ENCODE measurements at regions not wholly inside any gene's neighbourhood (a gene's known extent, or its start where the extent isn't known, plus 50 kb on each side); places are given as distances from the start of the nearest gene placed in this dataset.

DNA sequence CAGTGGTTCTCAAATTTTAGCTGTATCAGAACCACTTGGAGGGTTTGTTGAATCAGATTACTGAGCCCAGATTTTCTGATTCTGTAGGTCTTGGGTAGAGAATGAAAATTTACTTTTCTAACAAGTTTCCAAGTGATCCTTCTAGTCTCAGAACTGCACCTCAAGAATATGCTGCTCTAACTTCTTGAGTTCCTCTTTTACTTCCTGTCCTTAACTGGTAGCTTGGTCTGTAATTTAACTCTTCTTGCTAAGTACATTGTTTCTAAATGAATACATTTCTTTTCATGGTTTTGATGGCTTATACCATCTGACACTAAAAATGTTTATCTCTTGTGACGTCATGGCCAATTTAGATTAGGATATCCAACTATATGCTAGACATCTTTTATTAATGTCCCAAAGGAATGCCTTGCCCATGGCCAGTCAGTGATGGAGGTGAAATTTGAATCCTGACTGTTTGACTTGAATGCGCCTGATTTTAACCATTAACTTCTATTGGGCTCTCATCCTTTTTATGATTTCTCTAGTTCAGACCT is 262.6 kb upstream of the NAALADL2 start:
- H3K27ac ChIP-seq (ENCODE audit: low read depth, low read length) = no peak overlapping the region
- WGBS, 3 donors = 38 to 76% (median 51%) methylated on average over 2 of the region's 2 CpGs

DNA sequence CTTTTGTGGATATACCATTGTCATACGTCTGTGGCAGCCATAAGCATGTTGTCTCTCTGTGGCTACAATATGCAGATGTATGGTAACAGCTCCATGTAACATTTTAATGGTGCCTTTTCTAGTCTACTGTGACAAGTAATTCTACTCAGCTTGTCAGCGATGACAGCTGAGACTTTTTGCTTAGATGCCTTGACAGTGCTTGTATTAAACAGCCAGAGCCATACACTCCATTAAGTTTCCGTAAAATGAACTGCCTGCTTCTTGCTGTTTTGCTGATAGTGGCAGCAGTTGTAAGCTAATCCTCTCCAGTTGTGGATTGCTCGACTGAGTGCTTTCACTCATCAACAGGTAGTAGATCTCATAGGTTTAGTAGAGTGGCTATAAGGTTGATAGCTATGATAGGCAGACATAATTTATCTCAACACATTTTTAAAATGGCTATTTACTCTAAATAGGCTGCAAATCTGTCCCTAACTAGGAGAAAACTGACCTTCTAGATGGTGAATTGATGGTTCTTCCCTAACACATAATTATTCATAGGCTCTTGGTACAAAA is 260.2 kb upstream of the NAALADL2 start:
- no peak overlapping the region for H3K27ac ChIP-seq (ENCODE audit: low read depth, low read length)
- WGBS, 3 donors = 65 to 86% (median 86%) methylated on average over 4 of the region's 4 CpGs

DNA sequence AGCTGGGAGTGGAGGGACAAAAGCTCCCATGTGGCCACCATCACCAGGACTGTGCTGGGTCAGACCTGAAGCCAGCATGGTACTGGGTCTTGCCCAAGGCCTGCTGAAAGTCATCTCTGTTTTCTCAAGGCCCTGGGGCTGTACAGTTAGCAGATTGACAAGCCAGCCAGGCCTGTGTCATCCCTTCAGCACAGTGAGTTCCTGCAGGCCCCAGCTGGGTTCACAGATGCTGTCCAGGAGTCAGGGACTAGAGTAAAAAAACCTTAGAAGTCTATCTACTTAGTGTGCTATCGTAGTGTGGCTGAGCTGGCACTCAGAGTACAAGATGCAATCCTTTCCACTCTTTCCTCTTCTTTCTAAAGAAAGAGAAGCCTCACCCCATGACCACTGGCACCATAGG is 246.0 kb upstream of the NAALADL2 start:
- no peak overlapping the region for H3K27ac ChIP-seq (ENCODE audit: low read depth, low read length)
- 80 to 93% (median 90%) methylated on average over 1 of the region's 1 CpG for WGBS, 3 donors

DNA sequence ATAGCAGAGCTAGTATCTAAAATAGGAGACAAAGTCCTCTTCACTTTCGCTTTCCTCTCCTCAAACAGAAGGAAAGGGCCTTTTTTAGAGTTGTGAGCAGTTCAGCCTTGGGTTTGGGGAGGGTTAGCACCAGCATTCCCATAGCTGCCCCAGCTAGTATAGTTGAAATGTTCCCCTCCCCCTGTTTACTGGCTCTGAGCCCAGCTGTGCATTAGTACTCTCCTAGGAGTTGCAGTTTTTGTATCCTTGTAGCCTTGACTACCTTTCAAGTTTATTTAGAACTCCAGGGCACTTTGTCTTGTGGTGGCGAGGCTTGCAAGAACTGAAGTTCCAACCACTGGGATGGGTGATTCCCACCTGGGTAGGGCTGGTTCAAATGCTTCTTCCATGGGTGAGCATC is 245.1 kb upstream of the NAALADL2 start:
- WGBS, 3 donors = 70 to 84% (median 73%) methylated on average over 2 of the region's 2 CpGs
- no peak overlapping the region for H3K27ac ChIP-seq (ENCODE audit: low read depth, low read length)

DNA sequence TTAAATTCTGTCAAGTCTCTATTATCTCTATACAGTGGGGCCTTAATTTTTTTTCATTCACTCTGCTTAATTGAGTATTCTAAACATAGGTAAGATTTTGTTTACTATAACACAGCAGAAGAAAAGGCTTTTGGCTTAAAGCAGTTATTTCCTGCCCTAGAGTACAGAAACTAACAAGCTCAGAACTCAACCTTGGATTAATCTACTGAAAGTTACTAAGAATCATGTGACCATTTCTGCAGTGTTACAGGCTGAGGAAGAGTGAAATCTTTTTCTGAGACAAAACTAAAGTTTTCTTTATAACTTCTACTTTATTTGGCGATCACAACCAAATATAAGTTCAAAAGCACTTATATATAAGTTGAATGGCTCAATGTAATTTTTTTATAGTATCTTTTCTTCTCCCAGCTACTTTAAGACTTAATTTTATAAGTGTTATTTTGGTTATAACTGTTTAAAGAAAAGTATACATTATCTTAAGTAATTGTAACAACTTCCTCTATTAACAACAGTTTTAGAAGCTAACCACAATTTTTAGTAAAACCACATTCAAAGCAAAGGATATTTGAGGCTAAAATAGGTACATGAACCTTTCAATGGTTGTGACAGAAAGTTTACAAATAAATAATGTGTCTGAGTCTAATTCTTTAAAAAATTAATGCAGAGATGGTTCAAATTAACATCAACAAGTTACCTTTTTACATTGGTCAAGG is 240.6 kb upstream of the NAALADL2 start:
- 55 to 87% (median 82%) methylated on average over 1 of the region's 1 CpG for WGBS, 3 donors
- H3K27ac ChIP-seq (ENCODE audit: low read depth, low read length) = no peak overlapping the region

DNA sequence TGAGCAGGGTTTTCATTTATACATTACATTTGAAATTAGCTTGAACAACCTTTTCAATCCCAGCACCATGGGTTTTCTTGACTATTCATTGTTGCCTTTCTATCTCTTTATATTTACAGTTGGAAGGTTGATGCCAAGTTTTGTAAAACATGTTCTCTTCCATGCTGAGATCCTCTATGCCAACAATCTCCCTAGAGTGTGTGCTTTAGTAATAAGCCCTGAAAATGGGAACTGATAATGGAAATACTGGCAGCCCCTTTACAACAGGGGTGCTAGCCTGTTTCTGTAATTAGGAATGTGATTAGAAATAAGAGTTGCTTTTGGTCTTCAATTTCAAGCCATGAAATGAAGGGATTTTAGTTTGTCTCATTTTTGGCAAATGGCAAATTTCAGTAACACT is 239.9 kb upstream of the NAALADL2 start:
- no peak overlapping the region for H3K27ac ChIP-seq (ENCODE audit: low read depth, low read length)

DNA sequence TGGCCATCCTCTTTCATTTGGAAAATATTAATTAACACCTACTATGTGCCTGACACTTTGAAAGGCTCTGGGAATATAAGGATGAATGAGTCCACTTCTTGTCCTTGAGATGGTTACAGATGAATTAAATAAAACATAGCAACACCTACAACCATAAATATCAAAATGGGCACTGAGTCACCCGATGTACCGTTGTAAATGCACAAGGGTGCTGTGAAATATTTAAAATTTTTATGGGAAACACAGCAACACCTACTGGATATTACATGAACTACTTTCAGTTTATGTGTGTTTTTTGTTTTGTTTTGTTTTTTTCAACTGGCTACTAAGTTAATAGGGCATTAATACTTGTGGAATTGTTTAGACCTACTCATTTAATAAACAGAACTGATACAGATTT is 239.0 kb upstream of the NAALADL2 start:
- H3K27ac ChIP-seq (ENCODE audit: low read depth, low read length) = no peak overlapping the region
- 56 to 61% (median 59%) methylated on average over 2 of the region's 2 CpGs for WGBS, 3 donors

DNA sequence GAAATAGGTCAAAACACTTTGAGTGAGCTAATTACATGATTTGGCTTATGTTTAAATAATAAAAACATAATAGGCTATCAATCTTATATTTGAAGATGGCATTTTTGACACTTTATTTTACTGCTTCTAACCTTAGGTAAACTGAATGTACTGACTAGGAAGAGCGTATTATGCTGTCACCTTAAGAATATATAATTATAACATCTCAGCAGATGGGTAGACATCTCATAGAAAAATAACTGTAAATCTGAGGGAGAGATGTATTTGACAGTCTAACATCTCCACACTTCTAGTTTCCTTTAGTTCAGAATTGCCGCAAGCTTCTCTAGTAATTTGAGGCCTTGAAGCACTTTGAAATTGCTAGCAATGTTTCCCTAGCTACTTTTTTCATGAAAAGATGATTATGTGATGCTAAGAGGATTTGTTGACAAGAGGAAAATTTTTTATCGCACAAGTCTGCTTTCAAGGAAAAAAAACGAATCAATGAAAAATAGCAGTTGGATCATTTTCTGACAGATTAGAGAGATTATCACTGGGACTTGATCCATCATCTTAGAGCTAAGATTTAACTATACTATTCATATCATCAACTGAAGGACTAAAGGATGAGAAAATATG is 238.2 kb upstream of the NAALADL2 start:
- WGBS, 3 donors = 82 to 87% (median 84%) methylated on average over 4 of the region's 4 CpGs
- H3K27ac ChIP-seq (ENCODE audit: low read depth, low read length) = no peak overlapping the region

DNA sequence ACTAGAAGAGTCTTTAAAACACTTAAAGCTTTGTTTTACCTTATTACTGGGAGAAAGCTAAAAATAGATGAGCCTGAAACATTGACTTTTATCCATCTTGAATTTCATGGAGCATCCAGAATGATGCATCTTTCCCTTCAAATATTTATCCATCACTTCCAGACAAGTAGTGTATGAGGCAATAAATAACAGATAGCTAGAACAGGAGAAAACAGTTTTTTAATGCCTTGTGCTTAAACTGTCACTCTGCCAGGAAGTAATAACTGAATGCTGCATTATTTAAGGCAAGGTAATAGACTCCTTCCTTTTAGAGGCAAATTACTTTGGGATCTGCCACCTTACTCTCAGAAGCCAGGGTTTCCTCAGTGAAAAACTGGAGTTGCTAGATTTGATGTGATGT is 225.8 kb upstream of the NAALADL2 start:
- no peak overlapping the region for H3K27ac ChIP-seq (ENCODE audit: low read depth, low read length)

DNA sequence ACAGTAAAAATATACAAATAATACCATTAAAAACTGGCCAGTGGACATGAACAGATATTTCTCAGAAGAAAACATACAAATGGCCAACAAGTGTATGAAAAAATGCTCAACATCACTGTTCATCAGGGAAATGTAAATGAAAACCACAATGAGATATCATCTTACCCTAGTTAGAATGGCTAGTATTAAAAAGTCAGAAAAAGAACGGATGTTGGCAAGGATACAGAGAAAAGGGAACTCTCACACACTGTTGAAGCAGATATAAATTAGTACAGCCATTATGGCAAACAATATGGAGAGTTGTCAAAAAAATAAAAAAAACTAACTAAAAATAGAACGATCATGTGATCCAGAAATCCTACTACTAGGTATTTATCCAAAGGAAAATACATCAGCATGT is 222.7 kb upstream of the NAALADL2 start:
- H3K27ac ChIP-seq (ENCODE audit: low read depth, low read length) = no peak overlapping the region
- WGBS, 3 donors = 54 to 78% (median 58%) methylated on average over 2 of the region's 2 CpGs

DNA sequence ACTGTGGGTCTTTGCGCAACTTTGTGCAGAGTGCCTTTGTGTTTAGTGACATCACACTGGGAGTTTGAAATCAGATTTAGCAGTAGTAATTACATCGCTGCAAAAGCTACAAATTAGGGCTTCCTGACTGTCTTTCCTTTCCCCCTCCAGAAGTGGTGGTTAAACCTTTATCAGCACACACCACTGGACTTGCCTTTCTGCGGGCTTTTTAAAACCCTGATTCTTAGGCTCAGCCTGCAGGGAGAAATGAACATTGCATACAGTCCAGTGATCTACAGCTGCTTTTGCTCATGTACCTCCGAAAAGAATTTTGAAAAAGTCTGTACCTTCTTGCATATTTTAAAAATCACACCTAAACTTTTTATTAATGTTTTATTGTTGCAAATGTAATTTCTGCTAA is 219.7 kb upstream of the NAALADL2 start:
- 75 to 91% (median 79%) methylated on average over 4 of the region's 4 CpGs for WGBS, 3 donors

DNA sequence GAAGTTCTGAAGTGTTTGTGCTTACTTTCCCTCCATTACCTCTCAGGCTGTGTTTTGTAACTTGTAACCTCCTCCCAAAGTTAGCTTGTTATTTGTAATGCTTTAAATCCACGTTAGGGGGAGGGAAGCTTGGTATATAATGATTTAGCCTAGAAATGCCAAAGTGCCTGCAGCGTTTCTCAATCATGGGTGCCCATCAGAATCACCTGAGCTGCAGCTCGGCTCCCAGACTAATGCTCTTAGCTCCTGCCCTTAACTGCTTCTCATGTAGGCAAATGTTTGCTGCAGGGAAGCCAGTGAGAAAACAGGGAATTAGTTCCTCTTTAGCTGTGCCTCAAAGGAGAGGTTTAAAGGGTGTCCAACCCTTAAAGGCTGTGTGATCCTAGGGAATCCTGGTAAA is 219.2 kb upstream of the NAALADL2 start:
- H3K27ac ChIP-seq (ENCODE audit: low read depth, low read length) = no peak overlapping the region
- WGBS, 3 donors = 62 to 84% (median 76%) methylated on average over 3 of the region's 3 CpGs

More for the DNA sequence above, 219.7 kb upstream of the NAALADL2 start:
- H3K27ac ChIP-seq (ENCODE audit: low read depth, low read length) = no peak overlapping the region

DNA sequence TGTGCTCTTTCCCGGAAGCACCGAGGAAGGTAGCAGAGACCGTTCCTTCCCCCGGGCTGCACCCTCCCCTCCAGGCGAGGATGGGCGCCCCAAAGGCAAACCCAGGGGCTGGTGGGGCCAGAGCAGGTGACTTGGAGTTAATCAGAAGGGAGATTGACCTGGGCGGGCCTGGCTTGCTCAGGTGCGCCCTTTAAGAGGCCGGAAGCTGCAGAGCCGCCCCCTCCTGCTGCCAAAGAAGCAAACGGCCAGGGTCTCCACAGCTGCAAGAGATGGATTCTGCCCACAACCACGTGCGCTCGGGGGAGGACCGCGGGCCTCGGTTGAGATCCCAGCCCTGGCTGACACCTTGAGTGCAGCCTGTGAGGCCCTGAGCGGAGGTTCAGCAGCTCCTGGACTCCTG is 218.2 kb upstream of the NAALADL2 start:
- H3K27ac ChIP-seq (ENCODE audit: low read depth, low read length) = no peak overlapping the region
- WGBS, 3 donors = 92 to 95% (median 95%) methylated on average over 17 to 18 of the region's 18 CpGs

DNA sequence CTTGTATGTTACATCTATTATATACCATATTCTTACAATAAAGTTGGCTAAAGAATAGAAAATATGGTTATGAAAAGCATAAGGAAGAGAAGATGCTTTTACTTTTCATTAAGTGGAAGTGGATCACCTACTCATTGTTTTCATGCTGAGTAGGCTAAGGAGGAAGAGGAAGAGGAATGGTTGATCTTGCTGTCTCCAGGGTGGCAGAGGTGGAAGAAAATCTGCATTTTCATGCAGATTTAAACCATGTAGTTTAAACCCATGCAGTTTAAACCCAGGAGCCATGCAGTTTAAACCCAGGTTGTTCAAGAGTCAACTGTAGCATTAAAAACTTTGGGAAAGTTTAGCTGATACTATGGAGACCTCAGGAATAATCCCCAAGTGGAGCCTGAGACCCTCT is 214.8 kb upstream of the NAALADL2 start:
- H3K27ac ChIP-seq (ENCODE audit: low read depth, low read length) = no peak overlapping the region

DNA sequence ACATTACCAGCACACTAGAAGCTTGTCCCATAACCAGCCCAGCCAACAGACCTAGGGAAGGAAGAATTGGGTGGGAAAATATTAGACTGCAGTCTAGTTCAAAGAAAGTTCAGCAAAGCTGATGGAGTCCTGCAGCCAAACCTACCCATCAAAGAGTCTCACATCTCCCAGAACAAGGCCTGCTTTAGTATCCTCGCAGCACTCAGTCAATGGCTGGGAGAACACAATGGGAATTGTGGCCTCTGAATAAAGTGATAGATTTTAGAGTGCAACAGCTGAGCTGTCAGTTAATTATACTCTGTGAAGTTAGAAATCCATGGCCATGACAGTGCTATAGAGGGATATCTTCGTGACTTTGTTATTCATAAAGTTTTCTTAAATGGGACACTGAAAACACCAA is 207.2 kb upstream of the NAALADL2 start:
- WGBS, 3 donors = 91 to 93% (median 91%) methylated on average over 2 of the region's 2 CpGs
- no peak overlapping the region for H3K27ac ChIP-seq (ENCODE audit: low read depth, low read length)

DNA sequence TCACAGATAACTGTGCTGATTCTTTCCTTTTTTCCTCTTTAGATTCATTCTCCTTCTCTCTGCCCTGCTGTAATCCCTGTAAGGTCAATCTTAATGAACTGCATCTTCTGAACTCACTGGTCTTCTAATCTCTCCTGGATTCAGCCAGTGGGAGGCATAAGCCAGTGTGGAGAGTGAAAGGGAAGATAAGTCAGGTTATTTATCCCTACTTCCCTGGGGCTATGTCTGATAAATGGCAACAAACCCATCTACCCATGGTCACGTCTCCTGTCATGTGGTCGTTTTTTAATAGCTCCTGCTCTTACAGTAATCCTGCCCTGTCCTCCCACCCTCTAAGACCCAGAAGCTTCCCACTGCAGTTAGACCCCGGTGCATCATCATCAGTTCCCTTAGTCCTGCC is 199.6 kb upstream of the NAALADL2 start:
- 67 to 78% (median 78%) methylated on average over 3 of the region's 3 CpGs for WGBS, 3 donors
- H3K27ac ChIP-seq (ENCODE audit: low read depth, low read length) = no peak overlapping the region

DNA sequence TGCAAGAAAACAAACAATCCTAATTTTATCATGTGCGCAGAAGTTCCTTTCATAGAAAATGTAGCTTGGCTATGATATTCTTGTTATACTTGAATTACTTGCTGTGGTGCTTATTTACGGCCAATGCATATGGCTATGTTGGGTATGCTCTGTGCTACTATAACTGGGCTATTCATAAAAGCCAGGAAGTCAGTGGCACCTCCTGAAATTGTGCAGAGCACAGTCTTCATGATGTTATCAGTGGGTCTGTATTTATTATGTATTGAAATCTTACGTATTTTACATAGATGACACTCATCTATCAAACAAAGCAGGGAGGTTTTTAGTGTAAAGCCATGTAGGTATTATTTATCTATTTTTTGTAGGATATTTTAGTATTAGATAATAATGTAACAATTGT is 196.5 kb upstream of the NAALADL2 start:
- no peak overlapping the region for H3K27ac ChIP-seq (ENCODE audit: low read depth, low read length)

DNA sequence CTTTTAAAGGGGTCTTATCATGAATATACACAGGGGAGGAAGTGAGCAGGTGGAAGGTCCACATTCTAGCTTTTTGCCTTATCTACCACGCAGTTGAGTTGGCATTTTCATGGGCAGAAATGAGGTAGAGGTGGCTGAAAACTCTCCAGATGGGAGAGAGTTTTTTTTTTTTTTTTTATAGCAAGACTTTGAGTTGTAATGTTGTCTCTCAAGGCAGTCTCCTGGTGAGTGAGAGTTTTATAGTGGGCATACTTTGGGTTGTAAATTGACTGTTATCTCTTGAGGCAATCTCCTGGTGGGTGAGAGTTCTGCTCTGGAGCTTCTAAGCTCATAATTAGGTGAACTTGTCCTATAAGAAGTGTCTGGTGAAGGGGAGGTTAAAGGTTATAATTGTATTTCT is 191.7 kb upstream of the NAALADL2 start:
- H3K27ac ChIP-seq (ENCODE audit: low read depth, low read length) = no peak overlapping the region
- 67 to 71% (median 68%) methylated on average over 1 of the region's 1 CpG for WGBS, 3 donors

More for the DNA sequence above, 196.5 kb upstream of the NAALADL2 start:
- WGBS, 3 donors = 81 to 93% (median 86%) methylated on average over 3 of the region's 3 CpGs

DNA sequence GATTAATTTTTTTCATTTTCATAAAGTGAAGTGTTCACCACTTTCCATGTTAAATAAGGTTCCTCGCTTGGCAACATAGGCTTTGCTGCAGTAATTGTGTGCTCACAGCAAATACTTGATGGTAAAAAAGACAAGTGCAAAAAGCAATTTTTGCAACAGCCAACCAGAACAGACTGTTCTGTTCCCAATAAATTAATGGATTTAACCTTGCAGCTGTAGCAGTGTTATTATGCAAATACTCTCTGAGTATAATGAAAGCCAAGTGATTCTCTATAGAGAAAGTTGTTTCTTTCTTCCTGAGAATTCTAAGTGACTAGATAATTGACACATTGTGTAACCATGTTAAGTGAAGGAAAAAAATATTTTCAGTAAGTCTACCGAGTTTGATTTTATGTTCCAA is 183.7 kb upstream of the NAALADL2 start:
- H3K27ac ChIP-seq (ENCODE audit: low read depth, low read length) = no peak overlapping the region
- 76 to 90% (median 81%) methylated on average over 2 of the region's 2 CpGs for WGBS, 3 donors

DNA sequence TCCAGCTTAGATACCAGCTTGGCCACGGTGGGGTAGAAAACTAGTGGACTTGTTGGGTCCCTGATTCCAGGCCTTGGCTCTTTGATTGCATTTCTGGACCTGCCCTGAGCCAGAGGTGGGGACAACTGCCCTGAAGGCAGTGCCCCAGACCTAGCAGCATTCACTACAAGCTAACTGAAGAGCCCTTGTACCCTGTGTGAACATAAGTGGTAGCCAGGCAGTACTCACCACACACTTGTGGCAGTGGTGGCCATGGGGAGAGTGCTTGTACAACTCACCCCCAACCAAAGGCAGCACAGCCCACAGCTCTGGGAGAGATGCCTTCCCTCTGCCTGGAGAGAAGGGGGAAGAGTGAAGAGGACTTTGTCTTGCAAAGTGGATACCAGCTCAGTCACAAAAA is 177.3 kb upstream of the NAALADL2 start:
- H3K27ac ChIP-seq (ENCODE audit: low read depth, low read length) = no peak overlapping the region
- WGBS, 3 donors = 70 to 79% (median 74%) methylated on average over 1 of the region's 1 CpG

Data from adipose tissue (tissue), 3 donors.